Endothelial cell of umbilical vein (primary cell): ENCODE measurements at regions not wholly inside any gene's neighbourhood (a gene's known extent, or its start where the extent isn't known, plus 50 kb on each side); places are given as distances from the start of the nearest gene placed in this dataset.

Experiments
- CTCF ChIP-seq, 2 donors: IDR thresholded peaks; 1 replicate in 1 of 2; 2 replicates in 1 of 2; pipeline ENCODE4 v1.5.1; 2011; ENCODE audit warnings: low read length in 2 of 2, mild to moderate bottlenecking in 2 of 2, moderate library complexity in 2 of 2, control low read depth in 1 of 2, inconsistent platforms in 1 of 2, low read depth in 1 of 2; ENCODE audit not compliant: insufficient read depth in 1 of 2; ENCODE audit errors: extremely low read depth in 1 of 2
- EZH2 ChIP-seq: IDR thresholded peaks from 2 replicates; pipeline ENCODE4 v1.6.1; 2012; ENCODE audit warnings: borderline replicate concordance, low read depth, mild to moderate bottlenecking, moderate library complexity, low read length, inconsistent platforms; ENCODE audit not compliant: severe bottlenecking
- JUN ChIP-seq: IDR thresholded peaks from 2 replicates; pipeline ENCODE4 v1.6.1; 2011; ENCODE audit warnings: borderline replicate concordance, low read depth; ENCODE audit not compliant: insufficient read length, insufficient read depth
- POLR2A ChIP-seq: IDR thresholded peaks from 2 replicates; pipeline ENCODE4 v1.6.1; 2012; ENCODE audit warnings: low read depth, mild to moderate bottlenecking, control low read depth, low read length

GRCh38 chr4:184885602-184886001 is 59.8 kb upstream of the ACSL1 start:
- TF ChIP-seq POLR2A, result no peak
- no peak for TF ChIP-seq EZH2
- TF ChIP-seq JUN, result no peak
- TF ChIP-seq CTCF (IDR thresholded peaks at IDR 0.05; ENCODE audit: extremely low read depth in 1 of 2, insufficient read depth in 1 of 2, low read depth in 1 of 2, low read length in 2 of 2), result no peak
